Upper lobe of right lung (tissue), 1 donor: ENCODE measurements at regions not wholly inside any gene's neighbourhood (a gene's known extent, or its start where the extent isn't known, plus 50 kb on each side); places are given as distances from the start of the nearest gene placed in this dataset.

Experiments
- ATAC-seq: fragments of 200-7000 bp; cut with Tn5 transposase; one replicate; pipeline ENCODE4 v1.9.1; 2020; ENCODE audit warnings: mild to moderate bottlenecking, moderate library complexity
- DNase-seq: peaks from one replicate; pipeline ENCODE4 v3.0.0-alpha.2; 2020
- H3K27ac ChIP-seq: fragments of 200-600 bp; one replicate; pipeline ENCODE4 v1.8.0; 2022
- H3K27me3 ChIP-seq: fragments of 200-600 bp; one replicate; pipeline ENCODE4 v1.8.0; 2022; ENCODE audit warnings: mild to moderate bottlenecking
- H3K36me3 ChIP-seq: fragments of 200-600 bp; one replicate; pipeline ENCODE4 v1.8.0; 2022
- H3K4me1 ChIP-seq: fragments of 200-600 bp; one replicate; pipeline ENCODE4 v1.8.0; 2022
- H3K4me3 ChIP-seq: fragments of 200-600 bp; one replicate; pipeline ENCODE4 v1.8.0; 2022; ENCODE audit warnings: mild to moderate bottlenecking
- H3K9me3 ChIP-seq: fragments of 200-600 bp; one replicate; pipeline ENCODE4 v1.8.0; 2022
- intact Hi-C: fragments of 100-400 bp; cut with DNase I; formaldehyde crosslinking; loops from one replicate; pipeline ENCODE4 v1.11.0; 2022
- TF ChIP-seq, protein P1 (sequence below): fragments of 200-600 bp; IDR thresholded peaks from one replicate; pipeline ENCODE4 v1.8.0; 2022; ENCODE audit warnings: antibody characterized with exemption
- donor health status: DM: no; HTN: yes; CAD: no; lungs with severe emphysema.

GRCh38 chr3:117556646-117557407 lies 847.2 kb downstream of the TUSC7 start:
- no peaks in the 10 kb centered on the region for H3K4me1 ChIP-seq
- ATAC-seq (no peak), DNase-seq (no peak)
- no peaks in the 10 kb centered on the region for H3K36me3 ChIP-seq
- no peaks in the 10 kb centered on the region for H3K27me3 ChIP-seq
- H3K27ac ChIP-seq, result no peak overlapping the region
- intact Hi-C loops, result no loop called here
- no peak overlapping the region for H3K4me3 ChIP-seq
- TF ChIP-seq, protein P1, sequence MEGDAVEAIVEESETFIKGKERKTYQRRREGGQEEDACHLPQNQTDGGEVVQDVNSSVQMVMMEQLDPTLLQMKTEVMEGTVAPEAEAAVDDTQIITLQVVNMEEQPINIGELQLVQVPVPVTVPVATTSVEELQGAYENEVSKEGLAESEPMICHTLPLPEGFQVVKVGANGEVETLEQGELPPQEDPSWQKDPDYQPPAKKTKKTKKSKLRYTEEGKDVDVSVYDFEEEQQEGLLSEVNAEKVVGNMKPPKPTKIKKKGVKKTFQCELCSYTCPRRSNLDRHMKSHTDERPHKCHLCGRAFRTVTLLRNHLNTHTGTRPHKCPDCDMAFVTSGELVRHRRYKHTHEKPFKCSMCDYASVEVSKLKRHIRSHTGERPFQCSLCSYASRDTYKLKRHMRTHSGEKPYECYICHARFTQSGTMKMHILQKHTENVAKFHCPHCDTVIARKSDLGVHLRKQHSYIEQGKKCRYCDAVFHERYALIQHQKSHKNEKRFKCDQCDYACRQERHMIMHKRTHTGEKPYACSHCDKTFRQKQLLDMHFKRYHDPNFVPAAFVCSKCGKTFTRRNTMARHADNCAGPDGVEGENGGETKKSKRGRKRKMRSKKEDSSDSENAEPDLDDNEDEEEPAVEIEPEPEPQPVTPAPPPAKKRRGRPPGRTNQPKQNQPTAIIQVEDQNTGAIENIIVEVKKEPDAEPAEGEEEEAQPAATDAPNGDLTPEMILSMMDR, result no peak
- H3K9me3 ChIP-seq, result no peaks in the 10 kb centered on the region

DNA sequence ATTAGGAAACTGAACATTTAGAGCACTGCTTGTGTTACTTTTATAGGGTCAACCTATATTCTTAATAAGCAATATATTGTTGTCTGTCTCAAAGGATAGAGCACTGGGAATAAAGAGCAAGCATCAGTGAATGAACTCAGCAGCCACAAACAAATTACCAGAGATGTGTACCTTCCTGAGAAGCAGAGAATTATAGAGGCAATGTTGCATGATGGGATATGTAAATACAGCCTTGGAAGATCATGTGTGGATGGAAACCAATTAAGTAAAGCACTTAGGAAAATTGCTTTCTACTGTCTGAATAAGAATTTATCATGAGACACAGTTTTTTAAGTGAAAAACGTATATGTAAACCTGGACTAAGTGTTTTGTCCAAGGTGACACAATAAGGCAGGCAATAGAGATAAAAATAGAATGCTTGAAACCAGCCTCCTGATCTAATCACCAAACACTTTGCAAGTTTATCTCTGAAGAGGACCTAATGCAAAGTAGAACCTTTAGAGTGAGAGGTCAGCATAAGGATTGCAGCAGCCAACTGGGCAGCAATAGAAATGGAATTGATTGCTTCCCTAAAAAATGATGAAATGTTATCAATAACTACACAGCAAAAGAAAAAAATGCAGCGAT lies 848.0 kb downstream of the TUSC7 start:
- Histone ChIP-seq H3K36me3 (no peaks in the 10 kb centered on the region), H3K27me3 (no peaks in the 10 kb centered on the region), H3K4me1 (no peaks in the 10 kb centered on the region), H3K9me3 (no peaks in the 10 kb centered on the region), H3K27ac (no peak overlapping the region), H3K4me3 (no peak overlapping the region)
- intact Hi-C loops, result no loop called here
- TF ChIP-seq, protein P1, result no peak
- DNase-seq, result no peak
- ATAC-seq, result no peak

GRCh38 chr3:117558681-117559080 lies 849.1 kb downstream of the TUSC7 start:
- no peaks in the 10 kb centered on the region for H3K36me3 ChIP-seq
- DNase-seq (no peak), ATAC-seq (no peak)
- H3K9me3 ChIP-seq, result no peaks in the 10 kb centered on the region
- intact Hi-C loops, result no loop called here
- TF ChIP-seq, protein P1, result no peak
- H3K27me3 ChIP-seq, result no peaks in the 10 kb centered on the region
- H3K4me1 ChIP-seq, result no peaks in the 10 kb centered on the region
- H3K27ac ChIP-seq, result no peak overlapping the region
- H3K4me3 ChIP-seq, result no peak overlapping the region

GRCh38 chr3:117562000-117562399 lies 852.4 kb downstream of the TUSC7 start:
- Histone ChIP-seq H3K9me3 (no peaks in the 10 kb centered on the region), H3K27ac (no peak overlapping the region), H3K27me3 (no peaks in the 10 kb centered on the region), H3K4me1 (no peaks in the 10 kb centered on the region), H3K4me3 (no peak overlapping the region), H3K36me3 (no peaks in the 10 kb centered on the region)
- ATAC-seq (no peak), DNase-seq (no peak)
- TF ChIP-seq, protein P1, result no peak
- intact Hi-C loops, result no loop called here

DNA sequence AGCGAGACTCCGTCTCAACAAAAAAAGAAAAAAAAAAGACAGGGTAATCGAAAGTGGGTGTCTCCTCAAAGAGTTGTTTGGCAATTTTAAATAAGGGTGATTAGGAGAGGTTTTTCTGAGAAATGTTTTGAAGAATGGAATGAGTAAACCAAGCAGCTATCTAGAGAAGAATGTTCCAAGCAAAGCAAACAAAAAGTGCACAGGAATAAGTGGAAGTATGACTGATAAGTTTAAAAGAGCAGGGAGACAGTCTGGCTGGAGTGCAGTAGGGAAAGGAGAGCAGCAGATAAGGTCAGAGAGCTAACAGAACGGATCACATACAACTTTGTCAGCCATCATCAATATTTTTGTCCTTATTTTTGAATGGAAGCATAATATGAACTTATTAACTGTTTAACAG lies 853.5 kb downstream of the TUSC7 start:
- Histone ChIP-seq H3K4me1 (no peaks in the 10 kb centered on the region), H3K4me3 (no peak overlapping the region), H3K9me3 (no peaks in the 10 kb centered on the region), H3K27me3 (no peaks in the 10 kb centered on the region), H3K27ac (no peak overlapping the region), H3K36me3 (no peaks in the 10 kb centered on the region)
- DNase-seq (no peak), ATAC-seq (peak; percentile 77)
- TF ChIP-seq, protein P1, result no peak
- intact Hi-C loops, result no loop called here
